Mucosa of descending colon (tissue), 3 donors: ENCODE measurements at regions not wholly inside any gene's neighbourhood (a gene's known extent, or its start where the extent isn't known, plus 50 kb on each side); places are given as distances from the start of the nearest gene placed in this dataset.
"Not testable (repeated sequence)": the region's sequence is repeated elsewhere in the genome, so short reads cannot be mapped to it uniquely, and the experiment has no call there.

Experiments used
- ATAC-seq: fragments of 200-7000 bp; cut with Tn5 transposase; one replicate; pipeline ENCODE4 v1.9.1; 2020; ENCODE audit warnings: mild to moderate bottlenecking, moderate library complexity
- DNase-seq, 3 donors: peaks; one replicate each; pipeline ENCODE4 v3.0.0-alpha.2; 2020
- H3K36me3 ChIP-seq: fragments of 200-600 bp; one replicate; pipeline ENCODE4 v1.8.0; 2021; ENCODE audit warnings: low read depth, mild to moderate bottlenecking
- H3K4me1 ChIP-seq: fragments of 200-600 bp; one replicate; pipeline ENCODE4 v1.8.0; 2021; ENCODE audit warnings: low read depth, mild to moderate bottlenecking
- H3K4me3 ChIP-seq: fragments of 200-600 bp; one replicate; pipeline ENCODE4 v1.8.0; 2021; ENCODE audit warnings: mild to moderate bottlenecking
- H3K9me3 ChIP-seq: fragments of 200-600 bp; one replicate; pipeline ENCODE4 v1.8.0; 2021; ENCODE audit warnings: mild to moderate bottlenecking
- intact Hi-C, 2 donors: fragments of 100-400 bp; cut with DNase I in 1 of 2; cut with micrococcal nuclease in 1 of 2; formaldehyde crosslinking; loops; one replicate each; pipeline versions ENCODE4 v1.11.0 to v1.11.1; 2022; cut with DNase I, micrococcal nuclease
- TF ChIP-seq, protein P1 (sequence below): fragments of 200-600 bp; IDR thresholded peaks from one replicate; pipeline ENCODE4 v1.8.0; 2022; ENCODE audit warnings: antibody characterized with exemption, mild to moderate bottlenecking
- donor health status: DM: no; HTN: no; CAD: no; lungs with moderate emphysema.
- donor health status: DM: no; HTN: no; CAD: no.
- donor health status: DM: no; HTN: yes; CAD: no.

DNA sequence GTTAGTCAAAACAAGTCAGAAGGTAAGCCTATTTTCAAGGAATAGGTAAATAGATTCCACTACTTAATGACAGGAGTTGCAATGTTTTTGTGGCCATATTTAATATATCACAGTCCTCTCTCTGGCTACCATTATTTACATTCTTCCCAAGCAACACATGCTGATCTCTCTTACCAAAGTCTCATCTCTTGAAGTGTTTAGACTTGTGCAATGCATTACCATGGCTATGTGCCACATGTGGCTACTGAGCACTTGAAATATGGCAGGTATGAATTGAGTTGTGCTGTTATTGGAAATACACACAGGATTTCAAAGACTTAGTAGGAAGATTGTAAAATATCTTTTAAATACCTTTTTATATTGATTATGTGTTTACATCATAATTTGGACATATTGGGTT is 262.4 kb upstream of the PDE3A start:
- intact Hi-C loops = no loop called here
- Histone ChIP-seq H3K9me3 (no peaks in the 10 kb centered on the region), H3K4me1 (no peaks in the 10 kb centered on the region), H3K36me3 (no peaks in the 10 kb centered on the region), H3K4me3 (no peak overlapping the region)
- TF ChIP-seq, protein P1, sequence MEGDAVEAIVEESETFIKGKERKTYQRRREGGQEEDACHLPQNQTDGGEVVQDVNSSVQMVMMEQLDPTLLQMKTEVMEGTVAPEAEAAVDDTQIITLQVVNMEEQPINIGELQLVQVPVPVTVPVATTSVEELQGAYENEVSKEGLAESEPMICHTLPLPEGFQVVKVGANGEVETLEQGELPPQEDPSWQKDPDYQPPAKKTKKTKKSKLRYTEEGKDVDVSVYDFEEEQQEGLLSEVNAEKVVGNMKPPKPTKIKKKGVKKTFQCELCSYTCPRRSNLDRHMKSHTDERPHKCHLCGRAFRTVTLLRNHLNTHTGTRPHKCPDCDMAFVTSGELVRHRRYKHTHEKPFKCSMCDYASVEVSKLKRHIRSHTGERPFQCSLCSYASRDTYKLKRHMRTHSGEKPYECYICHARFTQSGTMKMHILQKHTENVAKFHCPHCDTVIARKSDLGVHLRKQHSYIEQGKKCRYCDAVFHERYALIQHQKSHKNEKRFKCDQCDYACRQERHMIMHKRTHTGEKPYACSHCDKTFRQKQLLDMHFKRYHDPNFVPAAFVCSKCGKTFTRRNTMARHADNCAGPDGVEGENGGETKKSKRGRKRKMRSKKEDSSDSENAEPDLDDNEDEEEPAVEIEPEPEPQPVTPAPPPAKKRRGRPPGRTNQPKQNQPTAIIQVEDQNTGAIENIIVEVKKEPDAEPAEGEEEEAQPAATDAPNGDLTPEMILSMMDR = no peak
- DNase-seq (no peak), ATAC-seq (no peak)

DNA sequence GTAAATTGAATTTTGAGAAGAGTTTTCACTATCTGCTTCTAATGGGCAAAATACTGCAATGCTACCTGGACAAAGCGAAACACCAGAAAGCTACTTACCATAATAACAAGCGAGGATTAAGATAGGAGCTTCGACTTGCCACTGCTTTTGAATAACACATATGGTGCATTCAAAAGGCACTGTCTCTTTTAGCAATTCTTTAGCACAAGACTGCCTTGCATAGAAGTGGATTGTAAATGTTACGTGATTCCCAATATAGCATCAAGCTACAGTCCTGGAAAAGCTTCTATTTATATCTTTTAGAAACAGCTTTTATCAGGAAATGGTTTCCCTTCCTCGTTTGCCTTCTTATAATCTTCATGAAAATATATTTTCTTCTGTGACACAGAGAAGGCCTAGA is 258.7 kb upstream of the PDE3A start:
- intact Hi-C loops = no loop called here
- DNase-seq = no peak
- Histone ChIP-seq H3K4me1 (no peaks in the 10 kb centered on the region), H3K9me3 (no peaks in the 10 kb centered on the region), H3K36me3 (no peaks in the 10 kb centered on the region), H3K4me3 (no peak overlapping the region)
- ATAC-seq = no peak
- TF ChIP-seq, protein P1 = no peak

DNA sequence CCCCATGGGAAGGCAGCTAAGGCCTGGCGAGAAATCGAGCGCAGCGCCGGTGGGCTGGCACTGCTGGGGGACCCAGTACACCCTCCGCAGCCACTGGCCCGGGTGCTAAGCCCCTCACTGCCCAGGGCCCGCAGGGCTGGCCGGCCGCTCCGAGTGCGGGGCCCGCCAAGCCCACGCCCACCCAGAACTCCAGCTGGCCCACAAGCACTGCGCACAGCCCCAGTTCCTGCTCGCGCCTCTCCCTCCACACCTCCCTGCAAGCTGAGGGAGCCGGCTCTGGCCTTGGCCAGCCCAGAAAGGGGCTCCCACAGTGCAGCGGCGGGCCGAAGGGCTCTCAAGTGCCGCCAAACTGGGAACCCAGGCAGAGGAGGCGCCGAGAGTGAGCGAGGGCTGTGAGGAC is 253.0 kb upstream of the PDE3A start:
- intact Hi-C loops, H3K4me3 ChIP-seq, H3K4me1 ChIP-seq, H3K36me3 ChIP-seq, ATAC-seq, H3K9me3 ChIP-seq, DNase-seq: not testable (repeated sequence)

DNA sequence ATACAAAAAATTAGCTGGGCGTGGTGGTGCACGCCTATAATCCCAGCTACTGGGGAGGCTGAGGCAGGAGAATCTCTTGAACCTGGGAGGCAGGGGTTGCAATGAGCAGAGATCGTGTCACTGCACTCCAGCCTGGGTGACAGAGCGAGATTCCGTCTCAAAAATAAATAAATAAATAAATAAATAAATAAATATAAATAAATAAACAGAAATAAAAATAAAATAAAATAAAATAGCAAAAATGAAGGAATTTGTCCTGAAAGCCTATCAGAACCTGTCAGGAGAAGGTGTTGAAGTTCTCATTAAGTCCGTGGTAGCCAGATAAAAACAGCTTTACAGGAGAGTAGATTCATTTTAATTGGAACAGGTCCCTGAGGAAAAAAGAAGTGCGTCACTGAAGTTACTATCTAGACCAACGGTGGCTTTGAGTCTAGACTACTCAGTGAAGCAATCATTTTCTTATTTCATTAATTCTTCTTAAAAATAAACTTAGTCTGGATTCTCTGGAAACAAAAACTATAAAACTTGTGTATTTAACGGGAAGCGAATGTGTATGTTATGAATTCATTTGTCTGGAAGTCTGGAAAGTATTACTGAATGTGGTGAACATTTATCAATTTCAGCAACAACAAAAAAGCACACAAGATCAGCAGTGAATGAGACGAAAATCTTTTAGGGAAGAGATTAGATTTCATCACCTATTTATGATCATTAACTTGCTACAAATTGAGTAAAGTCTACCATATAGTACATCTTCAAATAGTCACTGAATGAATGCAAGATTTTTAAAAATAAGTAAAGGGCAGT is 248.5 kb upstream of the PDE3A start:
- no peaks in the 10 kb centered on the region for H3K4me1 ChIP-seq
- H3K36me3 ChIP-seq = no peaks in the 10 kb centered on the region
- H3K9me3 ChIP-seq = no peaks in the 10 kb centered on the region
- DNase-seq (no peak), ATAC-seq (no peak)
- intact Hi-C loops = no loop called here
- H3K4me3 ChIP-seq = no peak overlapping the region
- TF ChIP-seq, protein P1 = no peak

DNA sequence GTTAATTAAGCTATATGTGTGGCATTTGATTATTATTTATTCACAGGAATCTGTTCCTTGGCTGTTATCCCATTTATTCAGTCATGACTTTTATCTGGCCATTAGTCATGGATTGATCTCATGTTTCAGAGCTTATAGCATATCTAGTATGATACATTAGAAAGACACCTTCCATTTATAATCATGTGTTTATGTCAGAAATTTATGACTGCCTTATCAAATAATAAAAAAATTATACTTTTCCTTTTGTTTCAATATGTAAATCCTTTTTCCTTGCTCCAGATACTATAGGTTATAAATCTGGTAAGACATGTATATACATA is 248.0 kb upstream of the PDE3A start:
- no peak overlapping the region for H3K4me3 ChIP-seq
- DNase-seq (no peak), ATAC-seq (no peak)
- TF ChIP-seq, protein P1 = no peak
- no peaks in the 10 kb centered on the region for H3K4me1 ChIP-seq
- intact Hi-C loops = no loop called here
- H3K36me3 ChIP-seq = no peaks in the 10 kb centered on the region
- H3K9me3 ChIP-seq = no peaks in the 10 kb centered on the region

DNA sequence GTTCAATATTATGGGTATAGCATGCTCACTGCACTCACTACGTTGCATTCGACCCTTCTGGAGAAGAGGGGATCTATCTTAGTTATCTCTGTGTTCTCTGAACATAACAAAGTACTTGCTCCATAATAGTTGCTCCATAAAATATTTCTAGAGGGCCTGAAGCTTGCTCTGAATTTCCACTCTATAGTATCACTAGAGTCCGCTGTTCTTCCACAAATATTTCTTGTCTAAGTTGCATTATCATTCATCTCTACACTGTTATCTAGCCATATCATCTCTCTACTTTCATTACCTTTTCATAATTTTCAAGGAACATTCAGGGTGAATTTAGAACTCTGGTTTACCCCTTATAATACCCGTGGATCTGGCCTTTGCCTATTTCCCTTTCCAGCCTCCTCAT is 246.1 kb upstream of the PDE3A start:
- Histone ChIP-seq H3K4me3 (no peak overlapping the region), H3K36me3 (no peaks in the 10 kb centered on the region), H3K9me3 (no peaks in the 10 kb centered on the region), H3K4me1 (no peaks in the 10 kb centered on the region)
- intact Hi-C loops = no loop called here
- DNase-seq (no peak), ATAC-seq (no peak)
- TF ChIP-seq, protein P1 = no peak
